ENCODE measurements at regions not wholly inside any gene's neighbourhood (a gene's known extent, or its start where the extent isn't known, plus 50 kb on each side); places are given as distances from the start of the nearest gene placed in this dataset.
"Not testable (repeated sequence)": the region's sequence is repeated elsewhere in the genome, so short reads cannot be mapped to it uniquely, and the experiment has no call there.

DNA sequence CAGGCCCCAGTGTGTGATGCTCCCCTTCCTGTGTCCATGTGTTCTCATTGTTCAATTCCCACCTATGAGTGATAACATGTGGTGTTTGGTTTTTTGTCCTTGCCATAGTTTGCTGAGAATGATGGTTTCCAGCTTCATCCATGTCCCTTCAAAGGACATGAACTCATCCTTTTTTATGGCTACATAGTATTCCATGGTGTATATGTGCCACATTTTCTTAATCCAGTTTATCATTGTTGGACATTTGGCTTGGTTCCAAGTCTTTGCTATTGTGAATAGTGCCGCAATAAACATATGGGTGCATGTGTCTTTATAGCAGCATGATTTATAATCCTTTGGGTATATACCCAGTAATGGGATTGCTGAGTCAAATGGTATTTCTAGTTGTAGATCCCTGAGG lies 64.0 kb upstream of the PCSK1 start:
- TF ChIP-seq, protein P1, sequence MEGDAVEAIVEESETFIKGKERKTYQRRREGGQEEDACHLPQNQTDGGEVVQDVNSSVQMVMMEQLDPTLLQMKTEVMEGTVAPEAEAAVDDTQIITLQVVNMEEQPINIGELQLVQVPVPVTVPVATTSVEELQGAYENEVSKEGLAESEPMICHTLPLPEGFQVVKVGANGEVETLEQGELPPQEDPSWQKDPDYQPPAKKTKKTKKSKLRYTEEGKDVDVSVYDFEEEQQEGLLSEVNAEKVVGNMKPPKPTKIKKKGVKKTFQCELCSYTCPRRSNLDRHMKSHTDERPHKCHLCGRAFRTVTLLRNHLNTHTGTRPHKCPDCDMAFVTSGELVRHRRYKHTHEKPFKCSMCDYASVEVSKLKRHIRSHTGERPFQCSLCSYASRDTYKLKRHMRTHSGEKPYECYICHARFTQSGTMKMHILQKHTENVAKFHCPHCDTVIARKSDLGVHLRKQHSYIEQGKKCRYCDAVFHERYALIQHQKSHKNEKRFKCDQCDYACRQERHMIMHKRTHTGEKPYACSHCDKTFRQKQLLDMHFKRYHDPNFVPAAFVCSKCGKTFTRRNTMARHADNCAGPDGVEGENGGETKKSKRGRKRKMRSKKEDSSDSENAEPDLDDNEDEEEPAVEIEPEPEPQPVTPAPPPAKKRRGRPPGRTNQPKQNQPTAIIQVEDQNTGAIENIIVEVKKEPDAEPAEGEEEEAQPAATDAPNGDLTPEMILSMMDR (IDR thresholded peaks at IDR 0.05), result not testable (repeated sequence)
- not testable (repeated sequence) for TF ChIP-seq POLR2A (IDR thresholded peaks at IDR 0.05)

Data from uterus (tissue), 2 donors.